Astrocyte (in vitro differentiated cells and primary cell): ENCODE measurements at regions not wholly inside any gene's neighbourhood (a gene's known extent, or its start where the extent isn't known, plus 50 kb on each side); places are given as distances from the start of the nearest gene placed in this dataset.

Experiments used
- EZH2 ChIP-seq: IDR thresholded peaks from 2 replicates; pipeline ENCODE4 v1.6.1; 2012; ENCODE audit warnings: mild to moderate bottlenecking, low read length, inconsistent platforms; ENCODE audit not compliant: insufficient read depth
- TF ChIP-seq, protein P1 (sequence below): IDR thresholded peaks from 2 replicates; pipeline ENCODE4 v1.5.1; 2011; ENCODE audit warnings: low read depth, mild to moderate bottlenecking, inconsistent platforms, low read length, moderate library complexity; ENCODE audit not compliant: insufficient read depth

DNA sequence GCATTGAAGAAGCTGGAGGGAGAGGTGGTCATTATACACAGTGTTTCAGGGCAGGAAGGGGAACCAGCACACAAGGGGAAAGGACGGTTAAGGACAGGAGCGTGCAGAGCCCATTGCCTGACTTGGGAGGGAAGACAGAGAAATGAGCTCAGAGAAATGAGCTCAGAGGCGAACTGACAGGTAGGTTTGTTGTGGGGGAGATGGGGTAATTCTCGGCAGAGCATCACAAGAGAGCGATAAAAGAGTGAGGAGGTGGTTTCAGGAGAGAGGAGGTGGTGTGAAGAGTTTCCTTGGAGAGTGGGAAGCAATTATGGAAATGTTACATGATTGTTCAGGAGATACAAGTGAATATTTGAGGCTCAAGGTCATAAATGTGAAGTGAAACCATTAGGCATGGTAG, 61.0 kb downstream of the MRGPRX1 start:
- no peak for TF ChIP-seq EZH2
- TF ChIP-seq, protein P1, sequence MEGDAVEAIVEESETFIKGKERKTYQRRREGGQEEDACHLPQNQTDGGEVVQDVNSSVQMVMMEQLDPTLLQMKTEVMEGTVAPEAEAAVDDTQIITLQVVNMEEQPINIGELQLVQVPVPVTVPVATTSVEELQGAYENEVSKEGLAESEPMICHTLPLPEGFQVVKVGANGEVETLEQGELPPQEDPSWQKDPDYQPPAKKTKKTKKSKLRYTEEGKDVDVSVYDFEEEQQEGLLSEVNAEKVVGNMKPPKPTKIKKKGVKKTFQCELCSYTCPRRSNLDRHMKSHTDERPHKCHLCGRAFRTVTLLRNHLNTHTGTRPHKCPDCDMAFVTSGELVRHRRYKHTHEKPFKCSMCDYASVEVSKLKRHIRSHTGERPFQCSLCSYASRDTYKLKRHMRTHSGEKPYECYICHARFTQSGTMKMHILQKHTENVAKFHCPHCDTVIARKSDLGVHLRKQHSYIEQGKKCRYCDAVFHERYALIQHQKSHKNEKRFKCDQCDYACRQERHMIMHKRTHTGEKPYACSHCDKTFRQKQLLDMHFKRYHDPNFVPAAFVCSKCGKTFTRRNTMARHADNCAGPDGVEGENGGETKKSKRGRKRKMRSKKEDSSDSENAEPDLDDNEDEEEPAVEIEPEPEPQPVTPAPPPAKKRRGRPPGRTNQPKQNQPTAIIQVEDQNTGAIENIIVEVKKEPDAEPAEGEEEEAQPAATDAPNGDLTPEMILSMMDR = no peak
